SKM-1 treated with dmso at 0.1 percent for 144 hours (cell line): ENCODE measurements at regions not wholly inside any gene's neighbourhood (a gene's known extent, or its start where the extent isn't known, plus 50 kb on each side); places are given as distances from the start of the nearest gene placed in this dataset.
"Not testable (repeated sequence)": the region's sequence is repeated elsewhere in the genome, so short reads cannot be mapped to it uniquely, and the experiment has no call there.

Experiments used
- DNase-seq: peaks from one replicate; lab custom pipeline; 2025; ENCODE audit not compliant: unreplicated experiment; lab: John Stamatoyannopoulos, UW

GRCh38 chr10:46792657-46793357 is 118.4 kb upstream of the PTPN20 start:
- not testable (repeated sequence) for DNase-seq

GRCh38 chr10:46796351-46796750 is 114.9 kb upstream of the PTPN20 start:
- not testable (repeated sequence) for DNase-seq

- not testable (repeated sequence) for DNase-seq
These were observed 109.2 kb upstream of the PTPN20 start for GRCh38 chr10:46802010-46802409.

GRCh38 chr10:46803082-46803481 is 108.1 kb upstream of the PTPN20 start:
- not testable (repeated sequence) for DNase-seq

GRCh38 chr10:46810222-46810621 is 101.0 kb upstream of the PTPN20 start:
- not testable (repeated sequence) for DNase-seq

- not testable (repeated sequence) for DNase-seq
These were observed 95.1 kb upstream of the PTPN20 start for GRCh38 chr10:46816126-46816525.

- not testable (repeated sequence) for DNase-seq
These were observed 70.7 kb upstream of the PTPN20 start for GRCh38 chr10:46840393-46841050.

GRCh38 chr10:46841051-46841593 is 70.1 kb upstream of the PTPN20 start:
- not testable (repeated sequence) for DNase-seq

- DNase-seq = not testable (repeated sequence)
These were observed 66.0 kb upstream of the PTPN20 start for GRCh38 chr10:46845194-46845593.

GRCh38 chr10:46845640-46846039 is 65.6 kb upstream of the PTPN20 start:
- not testable (repeated sequence) for DNase-seq

GRCh38 chr10:46860753-46861152 is 50.5 kb upstream of the PTPN20 start:
- not testable (repeated sequence) for DNase-seq
